CD4-positive, alpha-beta memory T cell (primary cell): ENCODE measurements at regions not wholly inside any gene's neighbourhood (a gene's known extent, or its start where the extent isn't known, plus 50 kb on each side); places are given as distances from the start of the nearest gene placed in this dataset.
"Not testable (repeated sequence)": the region's sequence is repeated elsewhere in the genome, so short reads cannot be mapped to it uniquely, and the experiment has no call there.

Experiments
- CTCF ChIA-PET: fragments of 350-600 bp; sonication (Branson Sonifier 250); formaldehyde crosslinking; loops from one replicate; lab custom pipeline; 2021; ENCODE audit warnings: inconsistent platforms; ENCODE audit not compliant: partially characterized antibody; lab: Charles Lee
- POLR2A ChIA-PET: fragments of 350-600 bp; sonication (Branson Sonifier 250); formaldehyde crosslinking; loops from one replicate; lab custom pipeline; 2021; ENCODE audit not compliant: partially characterized antibody; lab: Charles Lee
- DNase-seq, 5 donors: peaks; one replicate each; pipeline versions ENCODE4 v3.0.0 to v3.0.0-alpha.2; 2020 to 2022; ENCODE audit warnings: mixed read lengths in 1 of 5
- H3K27ac ChIP-seq: one replicate; pipeline ENCODE4 v1.7.0; 2013; ENCODE audit warnings: low read depth, low read length
- H3K27me3 ChIP-seq: 2 replicates; pipeline ENCODE4 v1.7.0; 2013; ENCODE audit warnings: mild to moderate bottlenecking, low read length, moderate library complexity; ENCODE audit not compliant: insufficient read depth
- H3K36me3 ChIP-seq: 2 replicates; pipeline ENCODE4 v1.7.0; 2013; ENCODE audit warnings: mild to moderate bottlenecking, low read length, moderate library complexity; ENCODE audit not compliant: insufficient read depth
- H3K4me1 ChIP-seq: 2 replicates; pipeline ENCODE4 v1.7.0; 2013; ENCODE audit warnings: mild to moderate bottlenecking, low read length, moderate library complexity; ENCODE audit not compliant: insufficient read depth
- H3K4me3 ChIP-seq, 2 donors: one replicate each; pipeline ENCODE4 v1.7.0; 2013; ENCODE audit warnings: low read length in 2 of 2, mild to moderate bottlenecking in 1 of 2
- H3K9me3 ChIP-seq, 2 donors: one replicate each; pipeline ENCODE4 v1.7.0; 2013; ENCODE audit warnings: low read length in 2 of 2, control low read depth in 1 of 2; ENCODE audit not compliant: control insufficient read depth in 1 of 2
- H3K27ac Mint-ChIP-seq, 7 donors: one replicate each; pipeline ENCODE4 v1.8.0; 2020 to 2021; ENCODE audit warnings: mixed read lengths in 7 of 7, mild to moderate bottlenecking in 6 of 7, inconsistent platforms in 3 of 7, moderate library complexity in 3 of 7
- H3K27me3 Mint-ChIP-seq, 2 donors: one replicate each; pipeline ENCODE4 v1.8.0; 2020 to 2021; ENCODE audit warnings: mixed read lengths in 2 of 2
- H3K36me3 Mint-ChIP-seq, 2 donors: one replicate each; pipeline ENCODE4 v1.8.0; 2020 to 2021; ENCODE audit warnings: mixed read lengths in 2 of 2, inconsistent platforms in 1 of 2, mild to moderate bottlenecking in 1 of 2
- H3K4me1 Mint-ChIP-seq, 4 donors: one replicate each; pipeline ENCODE4 v1.8.0; 2020 to 2021; ENCODE audit warnings: mixed read lengths in 4 of 4, mild to moderate bottlenecking in 1 of 4
- H3K4me3 Mint-ChIP-seq, 8 donors: one replicate each; pipeline ENCODE4 v1.8.0; 2020 to 2021; ENCODE audit warnings: mixed read lengths in 8 of 8, mild to moderate bottlenecking in 7 of 8, moderate library complexity in 6 of 8, inconsistent platforms in 3 of 8
- H3K9me3 Mint-ChIP-seq, 8 donors: one replicate each; pipeline ENCODE4 v1.8.0; 2020 to 2021; ENCODE audit warnings: mixed read lengths in 8 of 8, mild to moderate bottlenecking in 5 of 8, inconsistent platforms in 3 of 8, moderate library complexity in 1 of 8
- intact Hi-C: fragments of 100-400 bp; cut with micrococcal nuclease; formaldehyde crosslinking; loops from one replicate; pipeline ENCODE4 v1.15.1; 2023

DNA sequence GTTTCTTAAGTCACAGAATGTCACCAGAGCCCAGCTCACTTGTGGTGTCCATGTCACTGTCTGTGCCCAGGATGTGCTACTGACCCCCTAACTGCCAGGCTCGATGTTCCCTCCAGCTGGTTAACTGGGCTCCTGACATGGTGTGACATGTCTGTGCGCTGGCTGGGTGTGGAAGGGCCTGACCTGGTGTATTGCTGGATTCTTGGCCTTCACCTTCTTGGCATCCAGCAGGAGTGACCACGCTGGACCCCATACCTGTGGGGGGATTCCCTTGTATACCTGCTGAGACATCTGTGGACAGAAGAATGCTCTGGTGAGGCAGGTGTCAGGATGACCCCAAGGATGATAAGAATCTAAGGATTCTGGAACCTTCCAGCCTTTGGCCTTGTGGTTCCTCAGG is 1690.1 kb downstream of the TP53TG3F start:
- Histone ChIP-seq H3K9me3 (peaks cover 0 to 11% of the 10 kb centered on the region in 2 donors), H3K27me3 (no peaks in the 10 kb centered on the region), H3K36me3 (no peaks in the 10 kb centered on the region), H3K4me3 (no peak overlapping the region), H3K27ac (no peak overlapping the region), H3K4me1 (no peaks in the 10 kb centered on the region)
- intact Hi-C loops = no loop called here
- ChIA-PET CTCF (no interaction called here), POLR2A (no interaction called here)
- H3K4me3 Mint-ChIP-seq = no peak overlapping the region
- DNase-seq = no peak
- H3K4me1 Mint-ChIP-seq = no peaks in the 10 kb centered on the region
- H3K9me3 Mint-ChIP-seq = peaks cover 2 to 56% (median 36%) of the 10 kb centered on the region in 8 donors
- no peaks in the 10 kb centered on the region for H3K27me3 Mint-ChIP-seq
- no peak overlapping the region for H3K27ac Mint-ChIP-seq
- H3K36me3 Mint-ChIP-seq = no peaks in the 10 kb centered on the region

- Histone ChIP-seq H3K9me3 (peaks cover 0 to 14% of the 10 kb centered on the region in 2 donors), H3K4me1 (no peaks in the 10 kb centered on the region), H3K36me3 (no peaks in the 10 kb centered on the region), H3K27ac (no peak overlapping the region), H3K27me3 (no peaks in the 10 kb centered on the region), H3K4me3 (no peak overlapping the region)
- Mint-ChIP-seq H3K36me3 (no peaks in the 10 kb centered on the region), H3K9me3 (peaks cover 2 to 59% (median 40%) of the 10 kb centered on the region in 8 donors), H3K4me1 (no peaks in the 10 kb centered on the region), H3K27ac (no peak overlapping the region), H3K4me3 (no peak overlapping the region), H3K27me3 (no peaks in the 10 kb centered on the region)
- POLR2A ChIA-PET = no interaction called here
- no peak for DNase-seq
- intact Hi-C loops = no loop called here
- CTCF ChIA-PET = no interaction called here
These were observed 1691.4 kb downstream of the TP53TG3F start for GRCh38 chr16:35150805-35151312.

- no peaks in the 10 kb centered on the region for H3K27me3 Mint-ChIP-seq
- H3K36me3 Mint-ChIP-seq = no peaks in the 10 kb centered on the region
- no peak for DNase-seq
- Histone ChIP-seq H3K4me1 (no peaks in the 10 kb centered on the region), H3K9me3 (peaks cover 0 to 14% of the 10 kb centered on the region in 2 donors), H3K36me3 (no peaks in the 10 kb centered on the region), H3K27ac (no peak overlapping the region), H3K4me3 (no peak overlapping the region), H3K27me3 (no peaks in the 10 kb centered on the region)
- intact Hi-C loops = no loop called here
- H3K4me3 Mint-ChIP-seq = no peak overlapping the region
- no peak overlapping the region for H3K27ac Mint-ChIP-seq
- H3K9me3 Mint-ChIP-seq = peaks cover 2 to 62% (median 48%) of the 10 kb centered on the region in 8 donors
- CTCF ChIA-PET = no interaction called here
- POLR2A ChIA-PET = no interaction called here
- H3K4me1 Mint-ChIP-seq = no peaks in the 10 kb centered on the region
These were observed 1692.7 kb downstream of the TP53TG3F start for GRCh38 chr16:35152067-35152627.

GRCh38 chr16:35154627-35155026 is 1695.2 kb downstream of the TP53TG3F start:
- Histone ChIP-seq H3K9me3 (peaks cover 0 to 14% of the 10 kb centered on the region in 2 donors), H3K36me3 (no peaks in the 10 kb centered on the region), H3K27ac (no peak overlapping the region), H3K4me3 (no peak overlapping the region), H3K27me3 (no peaks in the 10 kb centered on the region), H3K4me1 (no peaks in the 10 kb centered on the region)
- Mint-ChIP-seq H3K4me3 (no peak overlapping the region), H3K9me3 (peaks cover under 1 to 64% (median 47%) of the 10 kb centered on the region in 8 donors), H3K27ac (no peak overlapping the region), H3K27me3 (no peaks in the 10 kb centered on the region), H3K4me1 (no peaks in the 10 kb centered on the region), H3K36me3 (no peaks in the 10 kb centered on the region)
- intact Hi-C loops = no loop called here
- POLR2A ChIA-PET = no interaction called here
- DNase-seq = no peak
- CTCF ChIA-PET = no interaction called here

GRCh38 chr16:35157549-35157948 is 1698.1 kb downstream of the TP53TG3F start:
- H3K36me3 ChIP-seq, H3K4me3 Mint-ChIP-seq, H3K36me3 Mint-ChIP-seq, H3K9me3 ChIP-seq, H3K4me1 ChIP-seq, H3K4me1 Mint-ChIP-seq, H3K27me3 ChIP-seq, H3K4me3 ChIP-seq, H3K27me3 Mint-ChIP-seq, H3K27ac ChIP-seq, CTCF ChIA-PET, DNase-seq, POLR2A ChIA-PET, intact Hi-C loops, H3K27ac Mint-ChIP-seq: not testable (repeated sequence)
- peaks cover 4 to 52% (median 42%) of the 10 kb centered on the region in 8 donors for H3K9me3 Mint-ChIP-seq

DNA sequence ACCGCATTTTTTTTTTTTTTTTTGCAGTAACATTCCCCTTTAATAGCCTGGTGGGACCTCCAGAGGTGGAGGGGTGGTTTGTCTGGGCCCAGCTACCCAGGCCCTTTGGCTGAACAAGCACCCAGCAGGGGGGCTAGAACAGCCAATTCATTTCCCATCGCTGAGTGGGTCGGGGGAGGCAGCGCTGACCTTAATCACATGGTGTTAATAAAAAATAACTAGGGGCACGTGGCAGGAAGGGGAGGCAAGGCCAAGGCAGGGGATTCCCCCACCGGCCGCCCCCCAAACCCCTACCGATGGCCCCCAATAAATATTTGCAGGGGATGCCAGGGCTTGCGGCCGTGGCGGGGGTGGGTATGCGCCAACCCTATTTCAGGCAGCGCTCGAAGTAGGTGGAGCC is 1709.9 kb downstream of the TP53TG3F start:
- H3K27ac Mint-ChIP-seq, H3K27me3 ChIP-seq, H3K27me3 Mint-ChIP-seq, intact Hi-C loops, H3K36me3 Mint-ChIP-seq, POLR2A ChIA-PET, CTCF ChIA-PET, H3K4me3 ChIP-seq, H3K4me1 ChIP-seq, H3K36me3 ChIP-seq, H3K4me3 Mint-ChIP-seq, H3K27ac ChIP-seq, DNase-seq, H3K4me1 Mint-ChIP-seq, H3K9me3 ChIP-seq: not testable (repeated sequence)
- H3K9me3 Mint-ChIP-seq = peaks cover 0 to 53% (median 29%) of the 10 kb centered on the region in 8 donors

DNA sequence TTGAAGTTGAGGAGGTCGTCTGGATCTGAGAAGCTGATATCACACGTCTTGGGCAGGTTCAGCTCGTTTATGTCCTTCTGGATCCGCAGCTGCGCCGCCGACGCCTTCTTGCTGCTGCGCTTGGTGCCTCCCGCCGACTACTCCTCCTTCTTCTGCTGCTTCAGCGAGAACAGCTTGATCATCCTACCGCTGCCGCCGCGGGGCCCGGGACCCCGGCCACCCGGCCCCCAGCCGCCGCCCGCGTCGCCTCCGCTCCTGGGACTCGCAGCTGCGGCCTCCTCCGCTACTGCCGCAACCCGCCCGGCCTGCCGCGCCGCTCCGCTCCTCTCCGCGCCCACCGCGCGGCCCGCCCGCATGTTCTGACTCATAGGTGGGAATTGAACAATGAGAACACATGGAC is 1710.6 kb downstream of the TP53TG3F start:
- DNase-seq, H3K27me3 Mint-ChIP-seq: not testable (repeated sequence)

More for the DNA sequence above, 1710.6 kb downstream of the TP53TG3F start:
- H3K36me3 Mint-ChIP-seq, CTCF ChIA-PET, H3K9me3 ChIP-seq, intact Hi-C loops, H3K4me1 Mint-ChIP-seq, H3K4me1 ChIP-seq, H3K27me3 ChIP-seq, H3K4me3 Mint-ChIP-seq, H3K27ac Mint-ChIP-seq, H3K4me3 ChIP-seq, H3K36me3 ChIP-seq, POLR2A ChIA-PET, H3K27ac ChIP-seq: not testable (repeated sequence)
- peaks cover 0 to 48% (median 25%) of the 10 kb centered on the region in 8 donors for H3K9me3 Mint-ChIP-seq
